LNCAP (cell line): ENCODE measurements at regions not wholly inside any gene's neighbourhood (a gene's known extent, or its start where the extent isn't known, plus 50 kb on each side); places are given as distances from the start of the nearest gene placed in this dataset.

ENCODE experiments used
- TF ChIP-seq, protein P1 (sequence below): fragments of 450-650 bp; IDR thresholded peaks from 2 replicates; pipeline ENCODE4 v1.5.1; 2017; ENCODE audit warnings: mild to moderate bottlenecking

DNA sequence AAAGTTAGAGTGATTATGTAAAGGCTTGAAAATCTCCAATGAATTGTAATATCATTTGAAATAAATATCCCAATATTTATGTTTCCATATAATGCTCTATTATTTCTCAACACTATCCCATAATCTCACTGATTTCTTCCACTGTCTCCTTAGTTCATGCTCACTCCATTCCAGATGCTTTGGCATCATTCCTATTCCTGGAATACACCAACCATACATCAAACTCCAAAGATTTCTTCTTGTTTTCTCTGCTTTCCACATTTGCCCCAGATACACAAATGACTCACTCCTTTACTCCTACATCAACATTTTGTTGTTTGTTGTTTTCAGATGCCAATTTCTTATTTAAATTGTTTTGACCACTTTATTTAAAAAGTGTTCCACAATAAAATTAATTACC, 1390.8 kb downstream of the ZPLD1 start:
- TF ChIP-seq, protein P1, sequence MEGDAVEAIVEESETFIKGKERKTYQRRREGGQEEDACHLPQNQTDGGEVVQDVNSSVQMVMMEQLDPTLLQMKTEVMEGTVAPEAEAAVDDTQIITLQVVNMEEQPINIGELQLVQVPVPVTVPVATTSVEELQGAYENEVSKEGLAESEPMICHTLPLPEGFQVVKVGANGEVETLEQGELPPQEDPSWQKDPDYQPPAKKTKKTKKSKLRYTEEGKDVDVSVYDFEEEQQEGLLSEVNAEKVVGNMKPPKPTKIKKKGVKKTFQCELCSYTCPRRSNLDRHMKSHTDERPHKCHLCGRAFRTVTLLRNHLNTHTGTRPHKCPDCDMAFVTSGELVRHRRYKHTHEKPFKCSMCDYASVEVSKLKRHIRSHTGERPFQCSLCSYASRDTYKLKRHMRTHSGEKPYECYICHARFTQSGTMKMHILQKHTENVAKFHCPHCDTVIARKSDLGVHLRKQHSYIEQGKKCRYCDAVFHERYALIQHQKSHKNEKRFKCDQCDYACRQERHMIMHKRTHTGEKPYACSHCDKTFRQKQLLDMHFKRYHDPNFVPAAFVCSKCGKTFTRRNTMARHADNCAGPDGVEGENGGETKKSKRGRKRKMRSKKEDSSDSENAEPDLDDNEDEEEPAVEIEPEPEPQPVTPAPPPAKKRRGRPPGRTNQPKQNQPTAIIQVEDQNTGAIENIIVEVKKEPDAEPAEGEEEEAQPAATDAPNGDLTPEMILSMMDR = no peak

- TF ChIP-seq, protein P1 = no peak
Observed at GRCh38 chr3:103829723-103830326, 1395.0 kb downstream of the ZPLD1 start.

- TF ChIP-seq, protein P1 = no peak
Observed at GRCh38 chr3:103847081-103848062, 1412.6 kb downstream of the ZPLD1 start.

DNA sequence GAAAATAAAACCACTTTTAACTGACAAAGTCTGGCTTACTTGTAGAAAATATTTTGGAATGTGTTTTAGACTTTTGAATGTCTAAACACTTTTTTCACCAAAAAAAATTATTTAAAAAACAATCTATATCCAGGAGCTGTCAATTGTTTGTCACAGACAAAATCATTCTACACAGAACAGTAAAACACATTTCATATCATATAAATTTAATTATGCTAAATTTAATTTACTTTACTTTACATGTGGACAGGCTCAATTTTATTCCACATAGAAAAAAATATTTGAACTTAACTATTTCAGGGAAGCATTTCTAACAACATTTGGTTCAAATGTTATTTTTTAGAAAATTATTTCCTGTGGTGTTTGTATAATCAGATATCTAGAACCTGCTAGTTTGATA, 1417.0 kb downstream of the ZPLD1 start:
- TF ChIP-seq, protein P1 = no peak

DNA sequence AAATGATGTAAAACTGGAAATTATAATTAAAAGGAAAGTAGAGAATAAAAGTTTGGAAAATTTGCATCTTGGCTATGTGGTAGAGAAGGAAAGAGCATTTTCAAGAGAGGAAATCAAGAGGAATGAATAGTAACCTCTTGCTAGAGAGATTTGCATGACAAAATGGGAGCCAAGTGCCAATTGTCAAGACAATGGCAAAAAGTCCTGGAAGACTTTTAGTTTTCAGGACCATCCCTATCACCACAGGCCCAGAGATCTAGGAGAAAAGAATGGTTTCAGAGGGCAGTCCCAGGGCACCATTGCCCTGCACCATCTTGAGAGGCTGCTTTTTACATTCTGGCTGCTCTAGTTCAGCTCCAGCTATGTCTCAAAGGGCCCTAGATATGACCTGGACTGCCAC, 1427.6 kb downstream of the ZPLD1 start:
- TF ChIP-seq, protein P1 = no peak

DNA sequence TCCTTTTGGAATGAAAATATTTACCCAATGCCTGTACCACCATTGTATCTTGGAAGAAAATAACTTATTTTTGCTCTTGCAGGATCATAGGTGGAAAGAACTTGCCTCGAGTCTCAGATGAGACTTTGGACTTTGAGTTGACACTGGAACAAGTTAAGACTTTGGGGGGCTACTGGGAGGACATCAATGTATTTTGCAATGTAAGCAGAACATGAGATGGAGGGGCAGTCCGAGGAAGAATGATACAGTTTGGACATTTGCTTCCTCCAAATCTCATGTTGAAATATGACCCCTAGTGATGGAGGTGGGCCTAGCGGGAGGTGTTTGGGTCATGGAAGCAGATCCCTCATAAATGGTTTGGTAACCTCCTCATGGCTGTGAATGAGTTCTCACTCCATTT, 1428.6 kb downstream of the ZPLD1 start:
- TF ChIP-seq, protein P1 = no peak

GRCh38 chr3:103866113-103866512, 1431.3 kb downstream of the ZPLD1 start:
- TF ChIP-seq, protein P1 = no peak
